Vagina (tissue), 2 donors: ENCODE measurements at regions not wholly inside any gene's neighbourhood (a gene's known extent, or its start where the extent isn't known, plus 50 kb on each side); places are given as distances from the start of the nearest gene placed in this dataset.

Experiments used
- DNase-seq, 2 donors: peaks; one replicate each; pipeline ENCODE4 v3.0.0-alpha.2; 2017; ENCODE audit errors: extremely low spot score in 2 of 2
- H3K27ac ChIP-seq: fragments of 200-600 bp; sonication (generic); one replicate; pipeline ENCODE4 v1.5.1; 2019
- H3K27me3 ChIP-seq: fragments of 200-600 bp; sonication (generic); one replicate; pipeline ENCODE4 v1.5.1; 2019
- H3K36me3 ChIP-seq, 2 donors: fragments of 200-600 bp; sonication (generic); one replicate each; pipeline ENCODE4 v1.5.1; 2017 to 2019
- H3K4me1 ChIP-seq: fragments of 200-600 bp; sonication (generic); one replicate; pipeline ENCODE4 v1.5.1; 2019
- H3K4me3 ChIP-seq, 2 donors: fragments of 200-600 bp; sonication (generic); 1 replicate in 1 of 2; 2 replicates in 1 of 2; pipeline ENCODE4 v1.5.1; 2016 to 2019
- H3K9me3 ChIP-seq: fragments of 200-600 bp; sonication (generic); one replicate; pipeline ENCODE4 v1.5.1; 2019
- POLR2A ChIP-seq, 2 donors: fragments of 450-650 bp; IDR thresholded peaks; one replicate each; pipeline ENCODE4 v1.6.1; 2017; ENCODE audit warnings: antibody characterized with exemption in 2 of 2, mild to moderate bottlenecking in 2 of 2, moderate library complexity in 2 of 2
- POLR2AphosphoS5 ChIP-seq, 2 donors: sonication (generic); formaldehyde crosslinking; IDR thresholded peaks; one replicate each; pipeline ENCODE4 v1.9.0; 2017; ENCODE audit warnings: antibody characterized with exemption in 2 of 2, mild to moderate bottlenecking in 2 of 2, low read depth in 1 of 2; ENCODE audit not compliant: insufficient read depth in 1 of 2
- intact Hi-C: fragments of 100-400 bp; cut with DNase I; formaldehyde crosslinking; loops from one replicate; pipeline ENCODE4 v1.15.1; 2023
- TF ChIP-seq, protein P1 (sequence below), 3 experiments: fragments of 450-650 bp in 2 of 3; fragments of 200-600 bp in 1 of 3; sonication (generic) in 1 of 3; IDR thresholded peaks; one replicate each; pipeline ENCODE4 v1.5.1; 2017 to 2019; ENCODE audit warnings: antibody characterized with exemption in 3 of 3, mild to moderate bottlenecking in 2 of 3, moderate library complexity in 2 of 3

DNA sequence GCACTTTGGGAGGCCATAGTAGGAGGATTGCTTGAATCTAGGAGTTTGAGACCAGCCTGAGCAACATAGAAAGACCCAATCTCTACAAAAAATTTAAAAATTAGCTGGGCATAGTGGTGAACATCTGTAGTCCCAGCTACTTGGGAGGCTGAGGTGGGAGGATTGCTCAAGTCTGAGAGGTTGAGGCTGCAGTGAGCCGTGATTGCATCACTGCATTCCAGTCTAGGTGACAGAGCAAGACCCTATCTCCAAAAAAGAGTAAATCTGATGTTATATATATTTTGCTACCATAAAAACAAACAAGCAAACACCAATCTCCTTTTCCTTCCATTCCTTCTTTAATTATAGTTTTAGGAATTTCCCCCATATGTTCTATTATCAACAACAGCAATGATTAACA is 74.2 kb upstream of the RNU6-1 start:
- no peaks in the 10 kb centered on the region for H3K36me3 ChIP-seq
- TF ChIP-seq, protein P1, sequence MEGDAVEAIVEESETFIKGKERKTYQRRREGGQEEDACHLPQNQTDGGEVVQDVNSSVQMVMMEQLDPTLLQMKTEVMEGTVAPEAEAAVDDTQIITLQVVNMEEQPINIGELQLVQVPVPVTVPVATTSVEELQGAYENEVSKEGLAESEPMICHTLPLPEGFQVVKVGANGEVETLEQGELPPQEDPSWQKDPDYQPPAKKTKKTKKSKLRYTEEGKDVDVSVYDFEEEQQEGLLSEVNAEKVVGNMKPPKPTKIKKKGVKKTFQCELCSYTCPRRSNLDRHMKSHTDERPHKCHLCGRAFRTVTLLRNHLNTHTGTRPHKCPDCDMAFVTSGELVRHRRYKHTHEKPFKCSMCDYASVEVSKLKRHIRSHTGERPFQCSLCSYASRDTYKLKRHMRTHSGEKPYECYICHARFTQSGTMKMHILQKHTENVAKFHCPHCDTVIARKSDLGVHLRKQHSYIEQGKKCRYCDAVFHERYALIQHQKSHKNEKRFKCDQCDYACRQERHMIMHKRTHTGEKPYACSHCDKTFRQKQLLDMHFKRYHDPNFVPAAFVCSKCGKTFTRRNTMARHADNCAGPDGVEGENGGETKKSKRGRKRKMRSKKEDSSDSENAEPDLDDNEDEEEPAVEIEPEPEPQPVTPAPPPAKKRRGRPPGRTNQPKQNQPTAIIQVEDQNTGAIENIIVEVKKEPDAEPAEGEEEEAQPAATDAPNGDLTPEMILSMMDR (IDR thresholded peaks at IDR 0.05) = no peak
- TF ChIP-seq POLR2AphosphoS5 (IDR thresholded peaks at IDR 0.05; ENCODE audit: insufficient read depth in 1 of 2, low read depth in 1 of 2) (no peak), POLR2A (IDR thresholded peaks at IDR 0.05) (no peak)
- peak overlapping the region; percentile 72 for H3K27ac ChIP-seq
- H3K4me3 ChIP-seq = no peak overlapping the region
- H3K4me1 ChIP-seq = peaks cover 39% of the 10 kb centered on the region
- intact Hi-C loops = no loop called here
- H3K27me3 ChIP-seq = no peaks in the 10 kb centered on the region
- no peaks in the 10 kb centered on the region for H3K9me3 ChIP-seq
- no peak for DNase-seq

DNA sequence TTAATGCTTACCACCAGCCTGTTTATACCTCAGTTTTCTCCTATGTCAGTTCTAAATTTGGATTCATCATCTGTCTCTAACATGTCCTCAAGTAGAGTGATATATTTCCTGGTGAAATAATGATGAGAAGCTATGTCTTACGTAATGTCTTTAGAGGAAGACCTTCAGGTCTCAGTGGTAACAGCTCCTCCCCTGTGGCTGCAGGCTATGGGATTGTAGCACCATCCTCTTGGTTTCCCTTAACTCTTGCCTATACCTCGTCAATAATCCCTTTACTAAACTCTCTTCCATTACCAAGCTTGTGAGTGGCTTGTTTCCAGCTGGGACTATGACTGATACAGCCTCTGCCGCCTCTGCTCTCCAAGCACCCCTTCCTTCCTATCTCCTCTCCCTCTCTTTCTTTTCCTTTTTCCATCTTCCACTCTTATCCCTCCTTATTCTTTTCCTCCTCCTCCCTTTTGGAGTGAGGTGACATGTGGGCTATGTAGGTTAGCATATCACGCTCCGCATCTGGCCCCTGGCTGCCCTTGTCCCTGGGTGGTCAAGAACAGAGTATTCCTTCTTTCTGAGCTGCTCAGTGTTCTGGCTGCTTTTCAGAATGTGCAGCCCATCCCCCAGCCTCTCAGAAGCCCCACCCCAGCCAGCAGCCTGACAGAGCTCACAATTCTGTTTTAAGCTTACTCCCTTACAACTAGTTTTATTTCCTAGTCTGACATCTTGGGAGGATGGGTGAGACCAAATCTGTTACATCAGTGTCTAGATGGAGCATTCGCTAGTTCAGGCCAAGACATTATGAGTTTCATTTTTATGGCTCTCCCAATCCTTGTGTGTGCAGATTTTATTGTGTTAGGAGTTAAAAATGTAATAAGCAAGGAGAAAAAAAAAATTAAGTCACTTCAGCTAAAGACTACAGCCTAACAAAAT is 75.0 kb upstream of the RNU6-1 start:
- DNase-seq = no peak
- intact Hi-C loops = no loop called here
- Histone ChIP-seq H3K4me1 (peaks cover 39% of the 10 kb centered on the region), H3K36me3 (no peaks in the 10 kb centered on the region), H3K27ac (peak overlapping the region; percentile 72), H3K9me3 (no peaks in the 10 kb centered on the region), H3K27me3 (no peaks in the 10 kb centered on the region), H3K4me3 (peak overlapping the region in 1 of 2 donors; percentile 3)
- TF ChIP-seq, protein P1 (IDR thresholded peaks at IDR 0.05) = no peak
- TF ChIP-seq POLR2A (IDR thresholded peaks at IDR 0.05) (no peak), POLR2AphosphoS5 (IDR thresholded peaks at IDR 0.05; ENCODE audit: insufficient read depth in 1 of 2, low read depth in 1 of 2) (no peak)

DNA sequence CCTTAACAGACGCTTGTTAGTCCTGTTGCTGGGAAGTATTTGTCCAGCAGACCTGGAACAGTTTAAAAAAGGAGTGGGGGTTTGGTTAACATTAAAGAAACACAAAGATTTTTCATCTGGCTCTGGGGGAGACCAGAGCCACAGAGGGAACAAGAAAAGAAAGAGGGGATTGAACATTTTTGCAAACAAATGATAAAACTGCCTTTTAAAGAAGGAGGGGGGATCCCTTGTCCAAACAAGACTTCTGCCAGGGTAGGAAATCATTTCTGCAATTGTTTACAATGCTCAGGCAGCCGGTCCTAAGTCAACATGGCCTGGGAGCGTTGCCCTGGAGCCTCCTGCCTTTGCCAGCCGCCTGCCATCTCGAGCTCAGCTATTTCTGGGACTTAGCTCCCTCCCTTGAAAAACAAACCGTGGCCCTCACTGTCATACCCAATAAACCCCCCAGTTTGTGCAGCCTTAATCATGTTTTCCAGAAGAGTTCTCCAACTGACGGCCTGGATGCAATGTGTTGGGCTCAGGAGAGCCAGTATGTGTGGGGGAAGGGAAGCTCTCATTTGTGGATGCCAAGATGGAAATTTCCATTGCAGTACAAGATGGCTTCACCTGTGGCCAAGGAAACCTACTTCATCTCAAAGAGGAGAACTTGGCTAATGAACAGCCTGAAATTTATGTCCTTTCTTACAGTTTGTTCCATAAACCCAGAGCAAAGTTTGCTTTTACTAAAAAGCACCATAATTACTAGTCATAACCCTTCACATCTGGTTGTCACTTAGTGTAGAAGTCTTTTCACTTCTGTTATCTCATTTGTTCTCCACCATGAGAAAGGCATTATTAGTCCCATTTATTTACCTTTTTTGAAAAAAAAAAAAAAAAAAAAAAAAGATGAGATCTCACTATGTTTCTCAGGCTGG is 75.9 kb upstream of the RNU6-1 start:
- intact Hi-C loops = no loop called here
- no peak overlapping the region for H3K4me3 ChIP-seq
- peak in 1 of 2 donors; percentile 92 for DNase-seq

DNA sequence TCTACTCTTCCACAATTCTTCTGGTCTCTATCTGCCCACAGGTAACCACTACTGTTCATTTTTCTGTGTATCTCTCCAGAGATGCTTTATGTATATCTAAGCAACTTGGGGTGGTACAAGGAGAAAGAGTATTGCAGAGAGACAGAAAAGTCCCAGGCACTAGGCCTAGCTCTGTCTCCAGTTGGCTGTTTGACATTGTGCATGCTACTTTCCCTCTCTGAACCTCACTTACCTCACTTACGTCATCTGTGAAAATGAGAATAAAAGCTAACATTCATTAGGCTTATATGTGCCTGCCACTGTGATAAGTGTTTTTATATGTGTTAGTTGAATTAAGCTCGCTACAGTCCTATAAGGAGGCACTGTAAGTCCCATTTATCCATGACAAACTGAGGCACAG is 76.7 kb upstream of the RNU6-1 start:
- H3K9me3 ChIP-seq = no peaks in the 10 kb centered on the region
- peaks cover 39% of the 10 kb centered on the region for H3K4me1 ChIP-seq
- DNase-seq = no peak
- H3K27me3 ChIP-seq = no peaks in the 10 kb centered on the region
- peak overlapping the region; percentile 72 for H3K27ac ChIP-seq
- H3K36me3 ChIP-seq = no peaks in the 10 kb centered on the region
- no peak overlapping the region for H3K4me3 ChIP-seq
- TF ChIP-seq, protein P1 (IDR thresholded peaks at IDR 0.05) = no peak
- no peak for TF ChIP-seq POLR2A (IDR thresholded peaks at IDR 0.05)
- no peak for TF ChIP-seq POLR2AphosphoS5 (IDR thresholded peaks at IDR 0.05; ENCODE audit: insufficient read depth in 1 of 2, low read depth in 1 of 2)
- intact Hi-C loops = no loop called here

More for the DNA sequence above, 75.9 kb upstream of the RNU6-1 start:
- Histone ChIP-seq H3K4me1 (peaks cover 39% of the 10 kb centered on the region), H3K27me3 (no peaks in the 10 kb centered on the region), H3K27ac (peak overlapping the region; percentile 72), H3K9me3 (no peaks in the 10 kb centered on the region), H3K36me3 (no peaks in the 10 kb centered on the region)
- TF ChIP-seq, protein P1 (IDR thresholded peaks at IDR 0.05) = no peak
- peak; percentile 72 to 78 for TF ChIP-seq POLR2AphosphoS5 (IDR thresholded peaks at IDR 0.05; ENCODE audit: insufficient read depth in 1 of 2, low read depth in 1 of 2)
